GM21528 (cell line): ENCODE measurements at regions not wholly inside any gene's neighbourhood (a gene's known extent, or its start where the extent isn't known, plus 50 kb on each side); places are given as distances from the start of the nearest gene placed in this dataset.
"Not testable (repeated sequence)": the region's sequence is repeated elsewhere in the genome, so short reads cannot be mapped to it uniquely, and the experiment has no call there.

Experiments
- ATAC-seq: cut with Tn5 transposase; IDR thresholded peaks from one replicate; pipeline ENCODE4 v1.9.1; 2021; ENCODE audit warnings: mild to moderate bottlenecking, moderate library complexity; ENCODE audit not compliant: unreplicated experiment, low FRiP score

DNA sequence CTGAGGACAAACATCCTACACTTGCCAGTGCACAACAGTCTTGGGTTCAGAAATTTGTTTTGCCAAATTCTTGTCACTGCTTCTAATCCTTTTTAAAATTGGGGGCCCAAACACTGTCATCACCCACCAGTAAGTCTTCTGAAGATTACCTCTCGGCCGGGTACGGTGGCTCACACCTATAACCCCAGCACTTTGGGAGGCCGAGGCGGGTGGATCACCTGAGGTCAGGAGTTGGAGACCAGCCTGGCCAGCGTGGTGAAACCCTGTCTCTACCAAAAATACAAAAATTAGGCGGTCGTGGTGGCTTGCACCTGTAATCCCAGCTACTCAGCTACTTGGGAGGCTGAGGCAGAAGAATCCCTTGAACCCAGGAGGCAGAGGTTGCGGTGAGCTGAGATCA is 87.8 kb upstream of the DMRT1 start:
- ATAC-seq = not testable (repeated sequence)

DNA sequence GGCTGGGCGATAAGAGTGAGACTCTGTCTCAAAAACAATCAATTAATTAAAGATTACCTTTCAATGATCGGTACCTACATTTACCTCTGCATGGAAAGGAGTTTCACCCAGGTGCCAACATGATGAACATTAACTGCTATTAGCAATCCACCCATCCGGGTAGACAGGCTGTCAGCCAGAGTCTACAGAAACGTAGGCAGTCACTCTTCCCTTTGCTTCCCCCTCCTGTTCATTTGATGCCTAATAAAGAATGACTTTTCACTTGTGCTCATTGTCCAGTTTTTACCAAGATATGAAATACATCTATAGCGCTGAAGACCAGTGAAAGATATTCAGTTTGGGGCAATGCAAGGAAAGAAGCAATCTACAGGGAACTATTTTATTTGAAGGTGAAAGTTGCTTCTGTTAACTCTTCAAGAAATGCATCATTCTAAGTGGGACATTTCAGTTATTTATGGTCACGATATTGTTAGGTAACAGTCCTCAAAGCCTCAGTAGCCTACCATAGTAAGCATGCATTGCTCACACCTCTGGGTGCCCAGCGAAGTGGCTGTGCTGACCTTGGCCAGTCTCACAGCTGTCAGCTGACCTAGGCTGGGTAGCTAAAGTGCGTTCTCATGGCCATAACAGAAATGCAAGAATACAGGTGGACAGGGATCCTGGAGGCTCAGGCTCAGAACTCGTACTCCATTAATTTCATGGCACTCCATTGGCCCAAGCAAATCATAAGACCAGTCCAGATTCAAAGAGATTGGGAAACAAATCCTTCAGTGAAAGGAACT is 87.2 kb upstream of the DMRT1 start:
- ATAC-seq = no peak

DNA sequence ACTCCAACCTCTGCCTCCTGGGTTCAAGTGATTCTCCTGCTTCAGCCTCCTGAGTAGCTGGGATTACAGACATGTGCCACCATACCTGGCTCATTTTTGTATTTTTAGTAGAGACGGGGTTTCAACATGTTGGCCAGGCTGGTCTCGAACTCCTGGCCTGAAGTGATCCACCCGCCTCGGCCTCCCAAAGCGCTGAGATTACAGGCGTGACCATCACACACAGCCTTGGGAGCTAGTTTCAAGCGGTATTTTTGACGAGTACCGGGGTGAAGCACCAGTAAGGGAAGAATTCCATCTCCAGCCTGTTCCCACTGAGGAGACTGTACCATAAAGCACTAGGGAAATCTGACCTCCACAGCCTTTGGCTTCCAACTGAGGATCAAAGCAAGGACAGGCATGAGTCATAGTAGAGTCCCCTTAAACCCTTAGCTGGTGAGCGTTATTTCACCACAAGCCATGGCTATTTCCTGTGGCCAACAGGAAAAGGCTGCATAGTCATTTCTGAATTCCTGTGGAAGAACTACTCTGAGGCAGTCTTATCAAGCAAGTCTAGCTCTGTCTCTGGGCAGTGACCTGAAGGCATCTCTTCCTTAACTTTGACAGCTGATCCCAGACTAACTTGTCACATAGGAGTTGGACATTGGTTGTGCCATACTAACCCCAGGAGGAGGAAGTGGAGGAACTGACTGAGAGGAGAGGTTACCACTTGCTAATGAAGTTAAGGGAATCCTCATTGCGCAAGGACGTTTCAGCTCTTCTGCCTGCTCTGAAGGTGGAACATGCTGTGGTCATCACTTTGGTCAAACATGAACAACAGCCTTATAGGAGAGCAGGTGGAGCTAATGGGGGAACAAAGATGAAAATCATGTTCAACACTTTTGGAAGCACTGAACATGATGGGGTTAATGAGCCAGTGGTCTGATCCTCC is 85.8 kb upstream of the DMRT1 start:
- no peak for ATAC-seq

DNA sequence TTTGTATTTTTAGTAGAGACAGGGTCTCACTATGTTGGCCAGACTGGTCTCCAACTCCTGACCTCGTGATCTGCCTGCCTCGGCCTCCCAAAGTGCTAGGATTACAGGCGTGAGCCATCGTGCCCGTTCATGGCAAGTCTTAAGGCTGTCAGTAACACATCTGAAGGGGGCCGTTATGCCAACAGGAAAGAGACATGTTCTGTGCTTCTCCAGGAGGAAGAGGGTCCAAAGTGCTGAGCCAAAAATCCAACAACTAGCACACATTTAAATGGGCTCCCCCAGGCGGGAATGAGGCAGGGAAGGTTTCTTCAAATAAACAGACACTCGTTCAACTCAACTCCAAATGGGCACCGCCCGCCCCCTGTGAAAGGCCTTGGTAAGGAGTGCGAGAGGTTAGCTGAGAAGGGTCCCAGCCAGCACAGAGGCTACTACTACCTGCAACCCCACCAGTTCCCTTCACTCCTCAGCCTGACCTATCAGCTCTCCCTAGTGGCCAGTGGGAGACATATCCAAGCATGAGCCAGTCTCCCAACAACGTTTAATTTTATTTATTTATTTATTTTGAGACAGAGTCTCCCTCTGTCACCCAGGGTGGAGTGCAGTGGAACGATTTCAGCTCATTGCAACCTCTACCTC is 84.1 kb upstream of the DMRT1 start:
- ATAC-seq = no peak

DNA sequence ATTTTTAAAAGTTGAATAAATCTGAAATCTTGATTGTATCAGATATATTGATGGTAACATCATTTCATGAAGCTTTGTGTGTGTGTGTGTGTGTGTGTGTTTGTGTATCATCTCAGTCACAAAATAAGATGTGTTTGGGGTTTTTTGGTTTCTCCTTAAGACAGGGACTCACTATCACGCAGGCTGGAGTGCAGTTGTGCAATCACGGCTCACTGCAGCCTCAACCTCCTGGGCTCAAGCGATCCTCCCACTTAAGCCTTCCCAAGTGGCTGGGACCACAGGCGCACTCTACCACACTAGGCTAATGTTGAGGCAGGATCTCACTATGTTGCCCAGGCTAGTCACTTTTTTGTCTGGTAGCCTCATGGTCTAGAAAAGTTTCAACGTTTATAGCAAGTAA is 83.4 kb upstream of the DMRT1 start:
- no peak for ATAC-seq

DNA sequence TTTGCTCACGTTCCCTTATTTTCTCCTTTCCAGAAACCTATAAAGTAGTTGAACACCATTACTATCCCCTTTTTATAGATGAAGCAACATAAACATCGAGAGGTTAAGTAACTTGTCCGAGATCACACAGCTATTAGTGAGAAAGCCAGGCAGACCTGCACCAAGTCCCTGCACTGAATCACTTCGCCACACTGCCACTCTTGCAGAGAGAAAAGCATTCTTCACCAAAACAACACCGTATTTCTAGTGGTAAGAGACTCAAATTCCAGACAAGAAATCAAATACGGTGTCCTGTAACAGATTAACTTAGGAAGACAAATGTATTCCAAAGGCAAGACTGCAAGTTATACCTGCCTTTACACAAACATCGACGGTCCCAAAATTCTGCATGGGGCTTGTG is 82.0 kb upstream of the DMRT1 start:
- no peak for ATAC-seq

DNA sequence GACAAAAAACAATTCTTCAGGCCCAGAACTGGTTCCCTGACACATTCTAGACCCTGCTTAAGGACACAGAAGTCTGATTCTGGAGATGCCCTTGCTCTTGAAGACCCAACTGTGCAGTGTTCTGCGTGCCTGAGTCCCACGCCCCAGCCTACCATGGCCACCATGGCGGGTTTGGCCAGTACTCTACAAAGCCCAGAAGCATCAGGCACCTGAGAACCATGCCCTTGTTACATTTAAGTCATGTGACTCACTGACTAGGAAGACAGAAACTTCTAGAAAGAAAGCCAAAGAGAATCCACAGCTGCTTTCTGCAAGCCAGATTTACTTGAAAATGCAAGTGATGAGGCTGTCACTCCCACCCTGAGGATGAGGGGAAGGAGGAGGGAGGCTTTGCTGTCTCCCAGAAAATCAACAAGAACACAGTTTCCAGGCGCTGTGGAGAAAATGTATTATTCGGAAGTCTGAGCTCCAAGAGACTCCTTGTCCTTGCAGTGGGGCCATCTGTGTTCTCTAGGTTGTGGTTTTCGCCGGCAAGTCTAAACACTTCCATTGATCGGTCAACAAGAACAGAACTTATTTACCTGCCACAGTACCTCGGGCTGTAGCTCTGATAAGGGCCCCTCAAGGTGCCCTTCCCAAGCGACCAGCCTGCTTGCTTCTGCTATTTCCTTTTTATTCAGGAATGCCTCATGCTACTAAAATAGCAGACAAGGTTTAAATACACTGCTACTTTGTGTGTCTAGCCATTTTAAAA is 81.3 kb upstream of the DMRT1 start:
- no peak for ATAC-seq

DNA sequence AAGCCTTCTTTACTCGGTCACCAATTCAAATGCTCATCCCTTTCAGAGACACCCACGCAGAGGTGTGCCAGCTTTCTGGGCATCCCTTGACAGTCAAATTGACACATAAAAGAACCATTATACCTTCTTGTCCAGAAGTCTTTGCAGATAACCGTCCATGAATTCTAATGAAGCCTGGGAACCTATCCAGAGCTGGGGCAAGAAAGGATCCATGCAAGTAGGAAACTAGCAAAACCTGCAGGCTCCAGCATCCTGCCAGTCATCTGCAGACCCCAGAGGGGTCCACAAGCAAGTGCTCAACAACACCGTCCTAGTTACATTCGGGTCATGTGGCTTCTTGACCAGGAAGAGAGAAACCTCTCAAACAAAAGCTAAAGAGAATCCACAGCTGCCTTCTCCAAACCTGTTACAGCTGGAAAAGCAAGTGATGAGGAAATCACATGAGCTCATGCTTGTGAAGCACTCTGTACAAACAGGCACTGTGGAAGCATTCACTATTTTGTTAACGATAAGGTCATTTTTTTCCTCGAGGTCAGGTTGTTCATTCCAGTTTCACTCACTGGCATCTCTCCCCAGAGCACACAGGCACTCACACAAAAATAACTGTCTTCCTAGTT is 80.2 kb upstream of the DMRT1 start:
- ATAC-seq = no peak

DNA sequence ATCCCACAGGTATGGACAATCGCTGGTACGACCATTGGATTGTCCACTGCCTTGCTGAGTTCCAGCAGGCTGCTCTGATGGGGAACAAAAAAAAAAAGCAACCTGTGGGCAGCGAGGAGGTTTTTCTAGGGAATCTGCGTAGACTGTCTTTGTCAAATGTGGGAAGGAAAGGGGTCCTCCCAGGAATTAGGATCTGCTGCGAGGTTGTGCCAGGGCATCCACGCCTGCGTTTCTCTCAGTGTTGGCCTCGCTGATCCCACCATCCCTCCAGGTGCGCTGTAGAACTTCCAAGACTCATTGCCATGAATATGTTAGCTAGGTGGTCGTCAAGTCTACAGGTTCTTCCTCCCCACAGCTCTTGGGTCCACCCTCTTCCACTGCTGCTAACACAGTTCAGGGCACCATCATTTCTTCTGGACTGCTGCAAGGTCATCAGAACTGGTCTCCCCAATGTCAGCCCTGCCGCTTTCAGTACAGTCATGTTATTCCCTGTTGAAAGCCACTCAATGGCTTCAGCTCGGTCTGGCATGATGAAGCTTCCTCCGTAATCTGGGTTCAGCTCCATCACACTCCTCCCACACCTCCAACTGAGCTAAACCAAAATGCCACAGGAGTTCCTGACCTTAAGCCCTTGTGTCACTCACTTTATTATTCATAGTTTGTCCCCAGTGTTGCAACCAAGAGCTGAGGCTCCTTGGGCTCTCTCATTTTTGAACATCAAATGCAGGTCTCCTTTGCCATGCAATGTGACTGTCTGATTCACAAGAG is 79.5 kb upstream of the DMRT1 start:
- no peak for ATAC-seq

DNA sequence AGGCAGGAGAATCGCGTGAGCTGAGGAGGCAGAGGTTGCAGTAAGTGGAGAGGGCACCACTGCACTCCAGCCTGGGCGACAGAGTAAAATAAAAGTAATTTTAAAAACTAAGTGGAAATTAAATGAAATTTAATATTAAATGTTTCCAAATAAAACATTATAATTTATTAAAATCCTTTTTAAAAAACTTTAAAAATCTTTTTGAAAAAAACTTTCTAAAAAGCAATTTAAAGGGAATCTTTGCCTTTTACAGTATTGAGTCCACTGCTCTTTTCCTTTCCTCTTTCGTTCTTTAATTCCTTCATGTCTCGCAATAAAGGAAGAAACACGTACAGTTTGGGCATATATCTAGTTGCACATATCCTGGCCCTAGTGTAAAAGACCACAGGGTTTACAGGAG is 77.8 kb upstream of the DMRT1 start:
- no peak for ATAC-seq

DNA sequence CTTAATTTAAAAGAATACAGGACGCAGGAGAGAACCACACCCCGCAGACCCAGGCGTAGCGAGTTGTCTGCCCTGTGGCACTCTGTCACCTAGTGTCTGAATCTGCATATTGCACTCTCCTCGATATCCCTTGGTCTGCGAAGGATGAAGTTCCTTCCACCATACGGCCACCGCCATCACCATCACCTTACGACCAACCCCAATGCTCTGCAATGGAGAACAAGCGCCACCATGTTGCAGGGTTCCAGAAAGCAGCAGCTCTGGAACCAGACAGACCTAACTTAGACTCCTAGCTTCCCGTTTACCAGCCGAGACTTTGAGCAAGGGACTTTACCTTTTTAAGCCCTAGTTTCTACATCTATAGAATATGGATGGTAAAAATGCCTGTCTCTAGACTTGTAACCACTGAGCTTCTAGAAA is 77.4 kb upstream of the DMRT1 start:
- ATAC-seq = no peak

DNA sequence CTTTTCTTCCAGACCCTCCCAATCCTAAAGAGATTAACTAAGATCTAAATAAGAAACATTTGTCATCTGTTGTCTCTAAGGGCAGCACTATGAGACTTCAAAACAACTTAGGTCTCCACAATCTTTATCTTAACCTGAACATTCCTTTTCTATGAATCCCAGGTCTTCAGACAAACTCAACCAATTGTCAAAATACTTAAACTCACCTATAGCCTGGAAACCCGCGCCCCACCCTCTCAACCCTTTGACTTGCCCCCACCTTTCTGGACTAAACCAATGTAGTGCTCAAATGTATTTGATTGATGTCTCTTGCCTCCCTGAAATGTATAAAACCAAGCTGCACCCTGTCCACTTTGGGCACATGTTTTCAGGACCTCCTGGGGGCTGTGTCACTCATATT is 76.5 kb upstream of the DMRT1 start:
- ATAC-seq = no peak

DNA sequence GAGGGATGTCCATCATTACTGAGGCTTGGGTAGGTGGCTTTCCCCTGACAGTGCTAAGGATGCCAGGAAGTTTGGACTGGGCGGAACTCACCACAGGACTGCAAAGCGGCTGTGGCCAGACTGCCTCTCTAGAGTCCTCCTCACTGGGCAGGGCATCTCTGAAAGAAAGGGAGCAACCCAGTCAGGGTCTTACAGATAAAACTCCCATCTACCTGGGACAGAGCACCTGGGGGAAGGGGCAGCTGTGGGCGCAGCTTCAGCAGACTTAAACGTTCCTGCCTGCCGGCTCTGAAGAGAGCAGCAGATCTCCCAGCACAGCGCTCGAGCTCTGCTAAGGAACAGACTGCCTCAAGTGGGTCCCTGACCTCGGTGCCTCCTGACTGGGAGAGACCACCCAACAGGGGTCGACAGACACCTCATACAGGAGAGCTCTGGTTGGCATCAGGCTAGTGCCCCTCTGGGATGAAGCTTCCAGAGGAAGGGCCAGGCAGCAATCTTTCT is 74.4 kb upstream of the DMRT1 start:
- not testable (repeated sequence) for ATAC-seq

DNA sequence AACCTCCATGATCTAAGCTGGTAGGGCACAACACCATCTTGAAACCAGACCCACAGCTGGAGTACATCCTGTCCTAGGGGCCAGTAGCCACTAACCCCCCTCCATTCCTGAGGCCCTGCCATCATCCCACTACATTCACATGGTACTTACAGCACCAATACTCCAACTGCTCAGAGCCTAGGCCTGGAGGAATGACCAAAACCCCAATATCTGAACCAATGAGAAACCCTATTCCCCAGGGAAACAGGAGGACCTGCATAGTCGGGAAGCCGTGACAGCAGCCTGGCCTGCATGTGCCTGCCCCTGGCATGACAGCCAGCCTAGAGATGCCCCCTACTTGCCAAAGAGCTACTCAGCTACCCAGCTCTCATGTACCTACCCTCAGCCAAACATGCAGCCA is 65.4 kb upstream of the DMRT1 start:
- ATAC-seq = no peak

DNA sequence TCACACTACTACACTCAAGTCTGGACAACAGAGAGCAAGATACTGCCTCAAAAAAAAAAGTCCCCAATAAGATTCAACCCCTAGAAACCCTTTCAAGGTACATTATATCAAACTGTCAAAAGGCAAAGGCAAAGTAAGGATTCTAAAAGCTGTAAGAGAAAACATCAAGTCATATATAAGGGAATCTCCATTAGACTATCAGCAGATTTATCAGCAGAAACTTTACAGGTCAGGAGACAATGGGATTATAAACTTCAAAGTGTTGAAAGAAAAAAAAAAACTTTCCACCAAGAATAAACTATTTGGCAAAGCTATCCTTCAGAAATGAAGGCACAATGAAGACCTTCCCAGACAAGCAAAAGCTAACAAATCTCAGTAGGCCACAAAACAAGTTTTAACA is 63.5 kb upstream of the DMRT1 start:
- ATAC-seq = no peak

DNA sequence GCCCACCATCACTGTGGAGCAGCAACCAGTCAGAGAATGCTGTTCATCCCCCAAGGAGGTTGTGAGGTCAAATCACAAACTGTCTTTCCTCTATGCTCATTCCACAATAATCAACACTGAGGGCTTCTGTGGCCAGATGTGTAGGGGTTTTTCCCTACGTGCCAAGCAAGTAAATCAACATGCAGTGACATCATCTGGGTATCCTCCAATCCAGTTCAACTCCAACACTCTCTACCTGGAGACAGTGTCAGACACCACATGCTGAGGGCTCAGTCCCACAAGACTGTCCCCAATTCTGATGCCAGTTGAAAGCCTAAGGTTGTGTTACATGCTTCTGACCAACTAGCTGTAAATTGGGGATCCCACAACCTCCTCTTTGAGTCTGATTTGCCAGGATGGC is 57.3 kb upstream of the DMRT1 start:
- ATAC-seq = no peak

DNA sequence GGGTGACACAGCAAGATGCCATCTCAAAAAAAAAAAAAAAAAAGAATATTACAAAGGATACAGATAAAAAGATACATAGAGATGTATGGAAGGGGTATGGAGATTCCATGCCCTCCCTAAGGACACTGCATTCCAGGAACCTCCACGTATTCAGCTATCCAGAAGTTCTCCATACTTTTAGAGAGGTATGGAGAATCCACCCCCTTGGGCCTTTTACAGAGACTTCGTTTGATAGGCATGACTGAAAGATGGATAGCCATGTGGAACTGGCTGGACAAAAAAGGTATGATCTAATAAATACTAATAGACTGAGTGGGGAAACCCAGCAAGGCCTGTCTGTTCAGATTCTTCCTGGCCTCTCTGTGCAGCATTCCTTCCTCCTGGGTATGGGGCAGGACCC is 56.6 kb upstream of the DMRT1 start:
- no peak for ATAC-seq

DNA sequence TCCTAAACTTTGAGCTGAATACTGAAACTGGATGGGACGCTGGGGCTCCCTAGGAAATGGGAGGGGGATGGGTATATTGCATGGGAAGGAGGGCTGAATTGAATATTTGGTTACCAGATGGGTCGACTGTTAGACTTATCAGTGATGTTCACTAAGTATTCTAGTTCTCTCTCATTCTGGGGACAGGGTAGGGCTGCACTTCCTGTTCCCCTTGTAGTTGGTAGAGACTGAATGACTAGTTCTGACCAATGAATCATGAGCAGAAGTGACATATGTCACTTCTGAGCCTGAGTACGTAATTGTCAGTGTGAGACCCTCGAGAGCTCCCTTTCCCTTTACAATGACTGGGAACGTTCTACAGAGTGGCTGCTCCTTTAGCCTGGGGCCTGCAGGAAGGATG is 55.5 kb upstream of the DMRT1 start:
- no peak for ATAC-seq

DNA sequence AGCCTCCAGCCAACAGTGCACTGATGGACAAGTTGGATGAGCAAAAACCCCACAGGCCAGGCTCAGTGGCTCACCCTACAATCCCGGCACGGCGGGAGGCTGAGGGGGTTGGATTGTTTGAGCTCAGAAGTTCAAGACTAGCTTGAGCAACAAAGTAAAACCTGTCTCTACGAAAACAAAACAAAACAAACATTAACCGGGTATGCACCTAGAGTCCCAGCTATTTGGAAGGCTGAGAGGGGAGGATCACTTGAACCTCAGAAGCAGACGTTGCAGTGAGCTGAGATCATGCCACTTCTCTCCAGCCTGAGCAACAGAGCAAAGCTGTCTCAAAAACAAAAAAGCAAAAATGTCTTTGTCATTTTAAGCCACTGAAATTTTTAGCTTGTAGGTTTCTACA is 55.1 kb upstream of the DMRT1 start:
- no peak for ATAC-seq
